ENCODE measurements at regions not wholly inside any gene's neighbourhood (a gene's known extent, or its start where the extent isn't known, plus 50 kb on each side); places are given as distances from the start of the nearest gene placed in this dataset.

- Histone ChIP-seq H3K4me1 (no peaks in the 10 kb centered on the region), H3K27ac (no peak overlapping the region), H3K9me3 (no peaks in the 10 kb centered on the region), H3K36me3 (no peaks in the 10 kb centered on the region), H3K27me3 (peaks cover 0 to 4% (median under 1%) of the 10 kb centered on the region in 4 donors), H3K4me3 (no peak overlapping the region)
- no peak for DNase-seq
- no peak for ATAC-seq (ENCODE audit: low FRiP score in 2 of 2)
- WGBS, 2 donors, result 80 to 84% methylated on average over 13 of the region's 13 CpGs
- no peak for TF ChIP-seq POLR2A (IDR thresholded peaks at IDR 0.05)
- TF ChIP-seq EP300 (IDR thresholded peaks at IDR 0.05), result no peak
- TF ChIP-seq POLR2AphosphoS5 (IDR thresholded peaks at IDR 0.05), result no peak
- TF ChIP-seq CTCF (IDR thresholded peaks at IDR 0.05), result no peak
Observed at GRCh38 chr14:96747006-96747405, 50.2 kb upstream of the VRK1 start.

Data from upper lobe of left lung (tissue), 6 donors.